Kidney glomerular epithelial cell (primary cell): ENCODE measurements at regions not wholly inside any gene's neighbourhood (a gene's known extent, or its start where the extent isn't known, plus 50 kb on each side); places are given as distances from the start of the nearest gene placed in this dataset.

Experiments
- DNase-seq: peaks from one replicate; lab custom pipeline; 2025; lab: John Stamatoyannopoulos, UW

DNA sequence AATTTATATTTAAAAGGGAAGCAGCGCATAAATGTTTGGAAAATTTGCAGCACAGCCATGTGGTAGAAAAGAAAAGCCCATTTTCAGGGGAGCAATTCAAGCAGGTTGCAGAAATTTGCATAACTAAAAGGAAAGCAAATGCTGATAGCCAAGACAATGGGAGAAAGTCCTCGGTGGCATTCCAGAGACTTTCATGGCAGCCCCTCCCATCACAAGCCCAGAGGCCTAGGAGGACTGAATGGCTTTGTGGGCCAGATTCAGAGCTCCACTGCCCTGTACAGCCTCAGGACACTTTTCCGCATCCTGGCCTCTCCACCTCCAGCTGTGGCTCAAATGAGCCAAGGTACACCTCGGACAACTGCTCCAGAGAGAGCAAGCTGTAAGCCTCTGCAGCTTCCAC is 462.9 kb downstream of the CDK5RAP2 start:
- no peak for DNase-seq

DNA sequence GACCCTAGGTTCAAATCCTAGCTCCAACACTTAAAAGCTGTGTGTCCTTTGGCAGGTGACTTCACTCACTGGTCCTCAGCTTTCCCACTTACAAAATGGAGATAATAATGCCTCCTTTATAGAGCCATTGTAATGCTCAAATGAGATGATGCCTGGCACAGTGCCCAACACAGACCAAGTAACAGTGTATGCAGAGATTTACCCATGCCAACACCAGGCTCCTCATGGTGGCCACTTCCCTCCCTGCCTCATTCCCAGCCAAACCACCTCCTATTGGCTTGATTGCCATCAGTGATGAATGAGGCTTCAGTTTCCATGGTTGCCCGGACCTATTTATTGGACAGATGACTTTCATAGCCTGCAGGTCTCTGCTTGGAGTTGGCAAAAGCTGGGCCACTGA is 469.4 kb downstream of the CDK5RAP2 start:
- DNase-seq, result no peak

DNA sequence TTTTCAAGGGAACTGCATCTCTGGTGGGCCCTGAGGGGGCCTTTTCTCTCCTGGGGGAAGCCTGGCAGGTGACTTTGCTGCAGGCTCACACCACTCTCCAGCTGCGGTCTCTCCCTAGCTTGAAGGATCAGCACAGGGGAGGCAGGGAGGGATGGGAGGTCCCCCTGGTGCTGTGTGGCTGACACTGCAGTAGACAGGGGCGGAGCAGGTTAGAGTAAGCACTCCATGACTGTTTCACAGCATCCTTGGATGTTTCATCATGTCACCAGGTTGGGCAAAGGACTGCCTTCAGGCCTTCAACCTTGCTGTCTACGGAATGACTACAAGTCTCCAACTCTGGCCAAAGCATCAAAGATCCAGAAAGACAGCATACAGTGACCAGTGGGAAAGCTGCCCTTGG is 470.7 kb downstream of the CDK5RAP2 start:
- DNase-seq, result no peak

DNA sequence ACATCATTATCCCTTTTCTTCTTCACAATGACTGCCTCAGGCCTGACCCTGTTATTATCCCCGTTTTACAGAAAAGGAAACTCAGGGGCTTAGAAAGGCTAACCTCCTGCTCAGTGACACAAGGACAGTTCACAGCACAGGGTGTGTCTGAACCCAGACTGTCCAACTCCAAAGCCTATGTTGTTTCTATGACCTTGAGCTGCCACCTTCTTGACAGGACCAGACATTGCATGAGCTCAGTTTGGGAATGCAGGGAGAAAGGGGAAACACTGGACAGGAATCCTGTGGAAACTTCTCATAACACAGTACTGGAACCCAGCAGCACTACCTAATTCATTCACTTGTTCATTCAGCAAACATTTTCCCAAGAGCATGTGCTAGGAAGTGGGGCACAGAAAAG is 472.8 kb downstream of the CDK5RAP2 start:
- DNase-seq, result no peak

DNA sequence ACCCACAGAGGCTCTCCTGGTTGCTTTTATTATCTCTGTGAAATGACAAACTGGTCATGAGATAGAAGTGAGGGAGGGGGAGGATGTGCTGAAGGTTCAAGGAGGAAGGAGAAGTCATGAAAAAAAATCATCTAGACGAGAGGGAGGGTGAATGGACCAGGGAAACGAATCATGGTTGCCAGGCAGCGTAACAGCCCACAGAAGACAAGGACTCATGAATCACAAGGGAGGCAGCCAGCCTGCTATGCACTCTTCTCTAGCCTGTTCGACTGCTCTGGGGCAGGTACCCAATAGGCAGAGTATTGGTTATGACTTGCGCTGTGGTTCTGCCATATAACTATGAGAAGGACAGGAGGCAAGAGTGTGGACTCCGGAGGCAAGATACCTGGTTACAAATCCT is 475.2 kb downstream of the CDK5RAP2 start:
- no peak for DNase-seq

DNA sequence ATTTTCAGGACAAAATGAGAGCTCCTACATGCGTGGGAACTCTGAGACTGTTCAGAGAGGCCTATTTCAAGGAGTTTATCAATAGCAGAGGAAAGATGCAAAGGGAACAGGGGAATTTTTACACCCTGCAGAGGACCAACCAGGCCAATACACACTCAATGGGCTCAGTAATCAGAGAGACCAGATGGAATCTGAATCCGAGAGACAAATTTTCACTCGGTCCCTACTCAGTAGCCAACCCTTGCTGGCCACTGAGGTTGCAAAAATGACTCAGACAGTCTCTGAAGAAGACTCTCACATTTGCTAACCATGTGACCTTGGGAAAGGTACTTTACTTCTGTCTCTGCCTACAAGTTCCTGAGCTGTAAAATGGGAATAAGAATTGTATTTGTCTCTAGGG is 479.4 kb downstream of the CDK5RAP2 start:
- DNase-seq, result no peak

DNA sequence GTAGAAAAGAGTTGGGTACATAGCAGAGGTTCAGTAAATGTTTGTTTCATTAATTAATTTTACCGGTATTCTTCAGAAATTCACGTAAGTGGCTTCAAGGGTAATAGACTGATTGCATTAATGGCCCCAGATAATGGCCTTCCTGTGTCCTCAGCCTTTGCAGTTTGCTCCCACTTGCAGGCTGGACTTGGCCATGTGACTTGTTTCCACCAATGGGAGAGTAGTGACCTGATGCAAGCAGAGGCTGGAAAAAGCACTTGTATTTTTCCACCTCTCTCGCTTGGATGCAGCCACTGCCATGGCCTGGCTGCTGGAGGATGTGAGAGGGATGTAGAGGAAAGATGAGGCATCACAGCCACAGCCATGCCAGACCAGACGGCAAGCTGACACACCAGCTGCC is 480.9 kb downstream of the CDK5RAP2 start:
- no peak for DNase-seq

DNA sequence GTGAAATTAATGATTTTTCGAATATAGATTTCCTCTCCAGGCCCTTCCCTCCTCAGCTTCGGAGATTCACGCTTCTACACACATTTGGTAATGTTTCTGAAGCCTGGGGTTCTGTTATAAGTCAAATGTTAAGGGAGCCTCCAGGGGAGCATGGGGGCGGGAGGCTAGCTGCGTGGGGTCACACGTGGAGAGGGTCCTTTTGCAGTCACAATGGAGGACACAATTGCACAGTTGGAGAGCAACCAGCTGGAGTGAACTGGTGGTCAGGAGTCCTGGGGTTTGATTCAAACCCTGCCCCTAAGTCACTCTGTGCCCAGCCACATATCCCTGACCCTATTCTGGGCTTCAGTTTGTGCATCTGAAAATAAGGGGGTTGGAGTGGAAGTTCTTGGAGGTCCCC is 481.4 kb downstream of the CDK5RAP2 start:
- no peak for DNase-seq

DNA sequence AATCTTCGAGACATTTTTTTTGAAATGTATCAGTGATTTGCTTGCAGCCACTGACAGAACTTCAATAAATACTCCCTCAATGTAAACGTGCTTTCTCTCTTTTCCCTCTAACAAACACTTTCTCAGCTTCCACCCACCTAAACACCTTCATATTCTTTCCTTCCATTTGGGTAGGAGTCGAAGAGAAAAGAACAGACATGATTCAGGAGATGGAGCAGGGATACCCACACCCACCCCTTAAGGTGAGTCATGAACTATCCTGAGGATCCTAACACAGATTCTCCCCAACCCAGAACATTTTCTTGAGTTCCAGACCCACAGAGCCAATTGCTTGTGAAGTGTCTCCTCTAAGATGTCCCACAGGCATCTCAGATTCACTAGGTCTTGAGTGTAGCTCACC is 488.8 kb downstream of the CDK5RAP2 start:
- no peak for DNase-seq

DNA sequence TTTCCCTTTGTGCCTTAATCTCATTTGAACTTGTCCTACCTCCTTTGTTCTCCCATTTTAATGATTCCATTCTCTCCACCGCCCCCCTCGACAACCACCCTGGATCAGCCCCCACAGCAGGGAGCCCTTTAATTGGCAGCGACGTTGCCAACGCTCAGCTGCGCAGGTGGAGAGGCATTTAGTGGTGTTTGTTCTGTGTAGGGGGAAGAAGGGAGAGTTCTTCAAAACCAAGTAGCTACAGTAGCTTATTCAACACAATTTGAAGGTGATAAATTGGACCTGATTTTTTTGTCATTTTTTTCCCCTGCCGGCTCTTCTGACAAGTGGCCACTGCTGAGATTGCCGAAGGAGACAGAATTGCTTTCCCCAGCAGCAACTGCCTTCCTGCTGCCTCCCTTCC is 499.1 kb downstream of the CDK5RAP2 start:
- no peak for DNase-seq

DNA sequence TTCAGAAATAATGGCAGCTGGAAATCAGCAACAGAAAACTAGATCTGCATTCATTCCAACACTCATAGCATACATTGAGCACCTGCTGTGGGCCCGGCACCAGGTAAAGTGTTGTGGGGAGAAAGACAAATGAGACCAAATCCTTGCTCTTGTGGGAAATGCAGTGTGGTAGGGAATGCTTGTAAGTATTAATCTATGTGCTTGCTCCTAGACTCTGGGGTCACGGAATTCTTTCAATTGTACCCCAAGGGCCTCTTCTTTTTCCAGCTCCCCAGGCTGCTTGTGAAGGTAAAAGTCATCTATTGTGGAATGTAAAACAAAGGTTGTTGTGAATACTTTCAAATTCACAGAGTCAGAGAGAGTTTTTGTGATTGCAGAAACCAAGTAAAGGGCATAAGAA is 501.9 kb downstream of the CDK5RAP2 start:
- no peak for DNase-seq

DNA sequence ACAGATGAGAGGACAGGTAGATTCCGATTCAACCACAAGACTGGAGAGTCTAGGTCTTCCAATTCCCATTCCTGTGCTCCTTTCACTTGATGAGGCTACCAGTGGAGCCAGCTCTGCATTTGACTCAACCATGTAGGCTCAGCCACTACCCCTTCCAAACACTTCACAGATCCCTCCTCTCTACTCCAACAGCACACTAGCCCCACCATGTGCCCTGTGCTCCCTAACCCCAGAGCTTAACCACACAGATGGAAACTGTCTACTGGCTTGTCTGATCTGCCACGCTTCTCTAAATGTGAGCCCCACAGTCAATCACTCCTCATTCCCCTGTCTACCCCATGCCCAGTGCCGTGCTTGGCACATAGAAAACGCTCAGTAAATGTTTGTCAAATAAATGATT is 508.2 kb downstream of the CDK5RAP2 start:
- DNase-seq, result no peak

DNA sequence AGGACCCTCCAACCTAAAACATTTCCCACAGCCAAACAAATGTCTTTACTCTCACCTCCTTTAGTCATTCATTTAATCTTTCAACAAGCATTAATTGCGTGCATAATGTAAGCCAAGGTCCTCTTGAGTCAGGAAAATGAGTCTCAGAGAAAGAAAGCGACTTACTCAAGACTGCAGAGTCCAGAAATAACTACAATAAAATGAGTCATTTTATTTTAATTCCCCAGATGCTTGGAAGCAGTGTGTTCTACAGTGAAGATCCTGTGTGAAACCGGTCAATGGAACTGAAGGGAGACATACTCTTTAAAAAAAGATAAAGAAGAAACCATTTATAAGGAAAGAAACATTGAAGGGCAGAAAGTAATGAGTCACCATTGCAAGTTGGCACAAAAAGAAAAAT is 513.7 kb downstream of the CDK5RAP2 start:
- DNase-seq, result peak; percentile 30

DNA sequence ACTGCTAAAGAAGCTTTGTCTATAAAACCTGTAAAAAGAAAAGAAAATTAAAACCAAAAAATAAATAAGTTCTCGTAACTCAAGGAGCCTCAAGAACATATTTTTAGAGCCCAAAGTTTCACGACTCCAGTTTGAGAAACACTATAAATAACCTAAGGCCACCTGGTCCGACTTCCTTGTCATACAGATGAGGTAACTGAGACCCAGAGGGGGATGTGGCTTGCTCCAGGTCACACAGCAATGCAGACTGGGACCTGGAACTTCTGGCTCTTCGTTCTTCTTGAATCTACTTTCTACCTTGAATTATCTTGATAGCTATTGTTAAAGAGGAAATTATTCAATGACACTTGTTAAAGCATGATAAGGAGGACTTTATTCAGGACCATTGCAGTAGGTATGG is 514.8 kb downstream of the CDK5RAP2 start:
- DNase-seq, result no peak

DNA sequence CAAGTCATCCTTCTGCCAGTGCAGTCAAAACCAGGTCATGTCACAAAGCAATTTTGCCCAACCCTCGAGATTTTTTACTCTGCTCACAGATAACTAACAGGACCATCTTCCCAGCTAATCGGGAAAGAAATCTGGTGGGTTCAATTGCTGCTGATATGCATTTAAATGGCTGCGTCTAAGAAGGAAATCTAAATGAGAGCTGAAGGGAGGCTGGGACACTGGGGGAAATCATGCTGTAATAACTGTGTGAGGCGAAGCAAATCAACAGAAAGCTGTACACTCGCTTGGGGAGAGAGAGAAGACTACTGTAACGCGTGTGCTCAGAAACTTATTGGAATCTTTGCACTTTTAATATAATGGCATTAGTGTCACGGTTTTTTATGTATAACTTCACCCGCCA is 535.0 kb downstream of the CDK5RAP2 start:
- no peak for DNase-seq

DNA sequence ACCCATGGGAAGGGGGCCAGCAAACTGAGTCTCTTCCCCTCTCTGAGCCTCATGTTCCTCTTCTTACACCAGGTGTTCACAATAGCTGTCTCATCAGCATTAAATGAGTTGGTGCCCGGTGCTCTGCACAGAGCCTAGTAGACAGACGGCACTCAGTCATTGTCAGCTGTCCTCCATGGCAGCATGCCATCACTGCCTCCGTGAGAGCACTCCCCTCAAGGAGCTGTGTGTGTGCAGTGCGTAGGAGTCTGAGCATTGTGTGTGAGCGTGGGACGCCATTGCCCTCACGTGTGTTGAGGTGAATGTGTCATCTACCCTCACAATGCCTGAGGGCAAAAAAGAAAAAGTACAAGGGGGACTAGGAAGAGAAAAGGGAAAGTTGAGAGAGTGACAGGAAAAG is 536.5 kb downstream of the CDK5RAP2 start:
- DNase-seq, result no peak

DNA sequence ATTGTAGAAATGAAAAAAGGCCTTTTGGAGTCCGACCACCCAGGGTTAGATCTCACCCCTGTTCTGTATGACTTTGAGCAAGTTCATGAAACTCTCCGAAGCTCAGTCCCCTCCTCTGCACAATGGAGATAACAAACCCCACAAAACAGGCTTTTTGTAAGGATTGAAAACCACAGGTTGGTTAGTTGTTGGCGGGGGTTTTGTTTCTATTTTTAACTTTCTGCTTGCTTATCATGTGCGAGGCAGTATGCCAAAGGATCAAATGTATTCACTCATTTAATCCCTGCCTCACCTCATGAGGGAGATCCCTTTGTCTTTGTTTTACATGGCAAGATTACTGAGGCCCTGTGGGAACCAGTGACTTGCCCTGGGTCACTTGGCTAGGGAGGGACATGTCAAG is 539.1 kb downstream of the CDK5RAP2 start:
- DNase-seq, result no peak

DNA sequence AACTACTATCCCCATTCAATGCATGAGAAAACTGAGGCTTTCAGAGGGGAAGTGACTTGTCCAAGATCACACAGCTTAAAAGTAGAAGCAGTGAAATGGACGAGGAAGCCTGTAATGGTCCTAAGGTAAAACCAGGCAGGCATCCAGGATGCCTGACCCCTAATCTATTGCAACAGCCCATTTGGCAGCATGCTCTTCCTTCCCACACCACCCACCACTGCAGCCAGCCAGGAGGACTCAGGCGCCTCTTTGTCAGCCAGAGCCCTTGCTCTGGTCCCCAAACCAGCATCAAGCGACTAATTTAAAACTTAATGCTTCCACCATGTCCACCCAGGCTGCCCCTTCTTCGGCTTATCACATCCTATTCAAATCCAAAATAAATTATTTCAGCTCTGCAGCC is 541.6 kb downstream of the CDK5RAP2 start:
- DNase-seq, result no peak

DNA sequence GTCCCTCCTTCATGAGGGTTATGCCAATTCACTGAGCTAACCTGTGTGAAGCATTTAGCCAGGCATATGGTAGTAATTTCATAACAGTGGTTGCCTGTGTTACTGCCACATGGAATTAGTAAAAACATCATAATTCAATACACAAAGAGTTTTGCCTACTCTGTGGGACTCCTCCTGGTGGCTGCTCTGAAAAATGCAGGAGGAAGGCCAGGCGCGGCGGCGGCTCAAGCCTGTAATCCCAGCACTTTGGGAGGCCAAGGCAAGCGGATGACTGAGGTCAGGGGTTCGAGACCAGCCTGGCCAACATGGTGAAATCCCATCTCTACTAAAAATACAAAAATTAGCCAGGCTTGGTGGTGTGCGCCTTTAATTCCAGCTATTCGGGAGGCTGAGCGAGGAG is 547.3 kb downstream of the CDK5RAP2 start:
- DNase-seq, result no peak

DNA sequence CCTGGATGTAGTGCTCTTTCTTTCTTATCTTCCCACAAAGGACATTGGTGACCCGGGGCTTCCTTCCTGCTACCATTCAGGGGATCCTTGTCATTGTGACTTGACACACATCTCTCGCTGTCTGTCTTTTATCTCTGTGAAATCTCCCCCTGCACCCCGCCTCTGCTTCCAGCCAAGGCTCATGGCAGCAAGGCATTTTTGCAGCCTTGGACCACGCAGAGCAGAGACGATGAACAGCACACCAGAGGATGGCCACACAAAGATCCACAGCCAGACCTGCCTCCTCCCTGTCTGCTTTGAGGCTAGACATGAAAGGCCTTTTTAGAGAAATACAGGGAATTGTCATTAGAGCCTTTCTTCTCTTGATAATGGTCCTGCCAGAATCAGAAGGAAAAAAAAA is 549.1 kb downstream of the CDK5RAP2 start:
- no peak for DNase-seq

DNA sequence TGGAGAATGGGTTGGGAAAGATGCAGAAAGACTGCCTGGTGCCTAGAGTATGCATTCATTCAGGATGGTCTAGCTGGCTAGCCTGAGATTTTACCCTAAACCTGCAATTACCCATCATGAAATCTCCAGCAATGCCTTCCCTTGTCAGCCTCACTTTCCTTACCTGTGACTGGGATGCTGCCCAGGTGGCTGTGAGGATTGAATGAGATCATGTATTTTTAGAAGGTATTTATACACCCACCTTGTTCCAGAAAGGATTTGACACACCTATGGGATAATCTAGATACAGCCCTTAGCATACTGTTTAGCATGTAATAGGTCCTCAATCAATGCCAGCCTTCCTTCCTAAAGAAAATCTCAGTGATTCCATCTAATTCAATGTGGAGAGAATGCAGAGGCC is 561.4 kb downstream of the CDK5RAP2 start:
- no peak for DNase-seq

DNA sequence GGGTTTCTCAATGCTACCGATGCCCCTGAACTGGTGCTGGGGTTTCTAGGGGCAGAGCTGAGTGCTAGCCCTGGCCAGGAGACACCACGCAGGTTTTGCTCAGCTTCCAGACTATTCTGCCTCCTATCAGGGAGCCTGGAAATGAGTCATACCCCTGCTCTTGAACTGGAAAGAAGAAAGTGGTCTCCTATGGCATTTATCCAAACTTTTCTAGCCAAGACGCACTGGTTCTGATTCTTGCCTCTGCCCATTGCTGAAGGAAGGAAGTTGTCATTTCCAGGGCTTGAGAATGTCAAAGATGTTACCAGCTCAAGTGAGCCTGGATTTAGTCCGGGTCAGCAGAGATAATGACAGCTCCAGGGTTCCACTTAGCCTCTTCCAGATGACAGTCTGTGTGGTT is 561.9 kb downstream of the CDK5RAP2 start:
- no peak for DNase-seq

DNA sequence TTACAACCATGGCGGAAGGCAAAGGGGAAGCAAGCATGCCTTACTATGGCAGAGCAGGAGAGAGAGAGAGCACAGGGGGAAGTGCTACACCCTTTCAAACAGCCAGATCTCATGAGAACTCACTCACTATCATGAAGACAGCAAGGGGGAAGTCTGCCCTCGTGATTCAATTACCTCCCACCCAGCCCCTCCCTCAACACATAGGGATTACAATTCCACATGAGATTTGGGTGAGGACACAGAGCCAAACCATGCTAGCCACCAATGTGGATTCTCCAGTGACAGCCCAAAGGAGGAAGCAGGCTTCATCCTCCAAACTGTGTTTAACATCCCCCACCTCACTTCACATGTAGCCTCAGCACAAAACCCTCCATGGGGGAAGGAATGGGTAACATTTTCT is 563.7 kb downstream of the CDK5RAP2 start:
- no peak for DNase-seq

DNA sequence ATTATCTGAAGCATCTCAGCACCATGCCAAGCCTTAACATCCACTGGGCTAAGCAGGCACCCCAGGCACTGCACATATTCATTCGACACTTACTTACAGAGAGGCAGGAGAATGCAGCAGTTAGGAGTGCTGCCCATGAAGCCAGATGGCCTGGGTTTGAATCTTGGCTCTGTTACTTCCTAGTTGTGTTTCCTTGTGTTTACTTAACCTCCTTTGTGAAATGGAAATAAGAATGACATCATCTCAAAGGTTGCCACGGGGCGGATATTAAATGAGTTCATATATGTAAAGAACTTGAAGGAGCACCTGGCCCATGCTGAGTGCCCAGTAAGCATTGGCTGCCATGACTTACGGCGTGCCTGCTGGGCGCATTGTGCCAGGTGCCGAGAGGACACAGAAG is 565.2 kb downstream of the CDK5RAP2 start:
- DNase-seq, result no peak

DNA sequence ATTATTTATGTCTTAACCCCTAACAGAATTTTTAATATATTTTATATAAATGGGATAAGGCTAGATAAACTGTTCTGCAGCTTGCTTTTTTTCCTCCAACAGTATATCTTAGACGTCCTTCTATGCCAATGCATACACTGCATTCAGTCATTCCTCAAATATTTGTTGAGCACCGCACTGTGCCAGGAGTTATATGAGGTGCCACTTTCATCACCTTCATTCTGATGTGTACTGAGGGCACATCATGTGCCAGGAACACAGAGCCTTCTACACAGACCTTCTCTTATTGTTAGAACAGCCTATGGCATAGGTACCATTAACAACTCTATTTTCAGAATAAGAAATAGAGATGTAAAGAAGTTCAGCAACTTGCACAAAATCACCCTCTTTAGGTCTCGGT is 570.1 kb downstream of the CDK5RAP2 start:
- DNase-seq, result no peak
